ENCODE measurements at regions not wholly inside any gene's neighbourhood (a gene's known extent, or its start where the extent isn't known, plus 50 kb on each side); places are given as distances from the start of the nearest gene placed in this dataset.
"Not testable (repeated sequence)": the region's sequence is repeated elsewhere in the genome, so short reads cannot be mapped to it uniquely, and the experiment has no call there.

- not testable (repeated sequence) for DNase-seq
These were observed 333.1 kb upstream of the COX7C start for GRCh38 chr5:86284400-86285190.

- DNase-seq: not testable (repeated sequence)
These were observed 330.3 kb upstream of the COX7C start for GRCh38 chr5:86287437-86287836.

- DNase-seq: not testable (repeated sequence)
These were observed 328.0 kb upstream of the COX7C start for GRCh38 chr5:86289786-86290185.

- not testable (repeated sequence) for DNase-seq
These were observed 324.9 kb upstream of the COX7C start for GRCh38 chr5:86292811-86293210.

- DNase-seq: not testable (repeated sequence)
These were observed 315.1 kb upstream of the COX7C start for GRCh38 chr5:86302643-86303042.

- DNase-seq: not testable (repeated sequence)
These were observed 312.7 kb upstream of the COX7C start for GRCh38 chr5:86305050-86305449.

- DNase-seq: no peak
These were observed 302.8 kb upstream of the COX7C start for GRCh38 chr5:86314951-86315350.

- no peak for DNase-seq
These were observed 297.5 kb upstream of the COX7C start for GRCh38 chr5:86320266-86320665.

GRCh38 chr5:86329318-86329717 is 288.4 kb upstream of the COX7C start:
- no peak for DNase-seq

- no peak for DNase-seq
These were observed 287.0 kb upstream of the COX7C start for GRCh38 chr5:86330736-86331135.

- DNase-seq: no peak
These were observed 284.9 kb upstream of the COX7C start for GRCh38 chr5:86332851-86333250.

GRCh38 chr5:86337667-86338460 is 279.9 kb upstream of the COX7C start:
- no peak for DNase-seq

GRCh38 chr5:86354664-86355063 is 263.1 kb upstream of the COX7C start:
- no peak for DNase-seq

- DNase-seq: no peak
These were observed 256.9 kb upstream of the COX7C start for GRCh38 chr5:86360801-86361200.

GRCh38 chr5:86371061-86371460 is 246.7 kb upstream of the COX7C start:
- no peak for DNase-seq

GRCh38 chr5:86374611-86375010 is 243.1 kb upstream of the COX7C start:
- DNase-seq: no peak

- no peak for DNase-seq
These were observed 241.5 kb upstream of the COX7C start for GRCh38 chr5:86376214-86376613.

GRCh38 chr5:86403190-86403589 is 214.6 kb upstream of the COX7C start:
- DNase-seq: no peak

GRCh38 chr5:86404256-86404655 is 213.5 kb upstream of the COX7C start:
- DNase-seq: no peak

- no peak for DNase-seq
These were observed 210.0 kb upstream of the COX7C start for GRCh38 chr5:86407711-86408110.

GRCh38 chr5:86411596-86411995 is 206.1 kb upstream of the COX7C start:
- no peak for DNase-seq

GRCh38 chr5:86427158-86427557 is 190.6 kb upstream of the COX7C start:
- DNase-seq: no peak

- no peak for DNase-seq
These were observed 178.1 kb upstream of the COX7C start for GRCh38 chr5:86439593-86440110.
